ENCODE measurements at regions not wholly inside any gene's neighbourhood (a gene's known extent, or its start where the extent isn't known, plus 50 kb on each side); places are given as distances from the start of the nearest gene placed in this dataset.

DNA sequence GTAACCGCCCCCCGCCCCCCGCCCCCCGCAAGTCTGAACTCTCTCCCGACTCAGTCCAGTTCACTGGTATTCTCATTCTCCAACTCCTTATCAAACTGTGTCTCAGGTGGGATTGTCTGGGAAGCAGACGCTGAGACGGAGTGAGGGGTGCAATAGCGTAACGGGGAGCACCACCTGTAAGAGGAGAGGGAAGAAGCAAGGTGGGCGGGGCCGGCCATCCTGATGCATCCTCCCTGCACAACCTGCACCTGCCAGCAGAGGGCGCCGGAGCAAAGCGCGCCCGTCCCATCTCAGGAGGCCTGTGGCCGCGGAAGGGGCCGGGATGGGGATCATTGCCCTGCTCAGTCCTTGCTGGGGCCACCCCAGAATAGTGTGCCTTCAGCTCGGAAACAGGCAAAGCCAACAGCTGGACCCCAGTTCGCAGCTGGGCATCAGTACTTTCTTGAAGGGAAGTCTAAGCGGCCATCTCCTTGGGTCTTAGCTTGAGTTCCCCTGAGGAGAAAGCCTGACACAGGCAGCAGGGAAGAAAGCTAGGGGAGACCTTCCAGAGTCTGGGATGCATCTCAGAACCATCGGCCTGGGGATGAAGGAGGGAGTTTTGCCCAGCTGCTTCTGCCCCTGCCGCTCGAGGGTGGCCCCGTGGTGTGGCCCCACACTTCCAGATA is 208.0 kb downstream of the TFCP2L1 start:
- peak; percentile 72 for DNase-seq (ENCODE audit: low spot score)

DNA sequence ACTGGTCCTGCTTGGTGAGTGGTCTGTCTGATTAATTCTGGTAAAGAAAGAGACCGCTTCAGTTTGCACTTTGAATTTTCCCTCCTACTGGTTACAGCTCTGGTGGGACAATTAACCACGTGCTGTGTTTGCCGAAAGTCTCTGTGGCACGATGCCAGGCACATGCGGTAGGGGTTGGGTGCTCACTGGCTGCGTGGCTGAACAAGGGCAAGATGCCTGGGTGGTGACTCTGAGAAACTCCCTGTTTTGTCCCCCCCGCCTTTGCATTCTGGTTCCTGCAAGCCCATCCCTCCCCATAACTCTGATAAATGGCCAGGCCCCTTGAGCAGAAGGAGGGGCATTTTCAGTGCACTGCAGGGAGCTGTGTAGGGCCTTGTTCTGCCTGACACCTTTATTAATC is 206.1 kb downstream of the TFCP2L1 start:
- DNase-seq (ENCODE audit: low spot score), result no peak

DNA sequence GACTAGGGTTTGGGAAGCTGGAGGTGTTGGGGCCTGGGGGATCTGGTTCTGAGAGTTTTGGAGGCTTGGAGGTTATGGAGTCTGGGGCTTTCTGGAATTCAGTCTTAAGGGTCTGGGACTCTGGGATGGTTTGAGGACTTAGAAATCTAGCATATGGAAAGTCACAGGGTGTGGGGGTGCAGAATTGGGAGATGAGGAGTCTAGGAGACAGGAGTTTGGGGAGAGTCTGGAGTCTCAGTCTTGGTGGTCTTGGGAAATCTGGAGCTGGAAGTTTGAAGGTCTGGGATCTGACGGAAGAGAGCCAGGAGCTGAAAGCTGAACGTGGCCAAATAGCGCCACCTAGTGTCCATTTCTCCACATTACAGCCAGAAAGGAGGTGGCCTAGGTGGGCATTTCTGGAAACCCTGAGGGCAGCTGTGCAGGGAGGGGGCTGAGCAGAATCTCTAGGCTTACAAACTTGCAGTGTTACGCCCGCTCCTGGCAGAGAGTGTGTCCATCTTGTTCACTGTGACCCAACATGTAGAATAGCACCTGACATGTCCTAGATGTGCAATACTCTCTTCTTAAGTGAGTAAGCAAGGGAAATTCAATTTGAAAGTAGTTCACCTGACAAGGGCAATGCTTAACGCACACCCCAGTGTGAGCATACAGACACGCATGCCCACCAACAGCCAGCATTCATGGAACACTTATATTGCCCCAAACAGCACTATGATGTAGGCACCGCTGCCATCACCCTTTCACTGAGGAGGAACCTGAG is 204.8 kb downstream of the TFCP2L1 start:
- peak; percentile 49 for DNase-seq (ENCODE audit: low spot score)

DNA sequence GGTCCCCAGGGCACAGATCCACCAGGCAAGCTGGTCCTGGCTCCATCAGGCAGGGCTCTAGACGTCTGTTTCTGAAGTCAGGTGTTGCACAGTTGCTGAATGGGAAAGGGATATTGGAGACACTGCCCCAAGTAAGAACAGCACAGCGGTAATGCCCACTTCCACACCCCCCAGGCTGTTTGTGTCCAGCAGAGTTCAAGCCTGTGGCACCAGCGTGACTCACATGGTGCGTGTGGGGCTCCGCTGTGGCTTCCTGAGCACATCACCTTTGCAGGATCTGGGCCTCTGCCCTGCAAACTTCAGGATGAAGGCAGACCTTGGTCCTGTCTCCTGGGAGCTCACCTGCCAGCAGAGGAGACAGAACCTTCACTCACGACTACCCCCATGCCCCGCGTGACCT is 203.3 kb downstream of the TFCP2L1 start:
- DNase-seq (ENCODE audit: low spot score), result no peak

DNA sequence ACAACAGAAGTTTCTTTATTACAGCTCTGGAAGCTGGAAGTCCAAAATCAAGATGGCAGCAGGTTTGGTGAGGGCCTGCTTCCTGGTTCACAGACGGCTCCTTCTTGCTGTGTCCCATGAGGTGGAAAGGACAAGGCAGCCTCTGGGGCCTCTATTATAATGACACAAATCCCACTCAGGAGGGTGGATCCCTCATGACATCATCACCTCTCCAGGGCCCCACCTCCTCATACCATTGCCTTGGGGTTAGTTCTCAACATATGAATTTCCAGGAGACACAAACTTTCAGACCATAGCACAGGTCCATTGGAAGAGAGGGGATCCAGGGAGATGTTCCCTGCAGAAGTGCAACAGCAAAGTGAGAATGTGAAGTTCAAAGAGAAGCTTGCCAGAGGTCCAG is 202.8 kb downstream of the TFCP2L1 start:
- DNase-seq (ENCODE audit: low spot score), result no peak

DNA sequence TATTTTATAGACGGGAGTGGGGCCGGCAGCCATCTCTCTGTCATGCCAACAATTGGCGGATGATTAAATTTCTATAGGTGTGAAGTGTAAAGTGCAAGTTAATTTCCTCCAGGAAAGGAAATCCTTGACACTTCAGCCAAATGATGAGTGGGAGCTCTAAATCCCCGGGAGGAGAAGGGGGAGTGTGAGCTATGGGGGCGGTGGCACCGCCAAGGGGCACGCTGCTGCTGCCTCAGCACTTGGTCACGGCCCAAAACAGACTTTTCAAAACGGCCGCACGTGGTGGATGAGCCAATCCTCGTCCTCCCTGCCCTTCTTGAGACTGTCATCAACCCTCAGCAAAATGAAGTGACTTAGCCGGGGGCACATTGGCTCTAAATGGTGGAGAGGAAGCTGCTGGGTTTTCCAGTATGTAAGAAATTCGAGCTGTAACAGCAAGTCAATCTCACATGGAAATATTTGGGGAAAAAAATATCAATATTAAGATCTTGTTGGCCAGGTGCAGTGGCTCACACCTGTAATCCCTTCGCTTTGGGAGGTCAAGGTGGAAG is 200.8 kb downstream of the TFCP2L1 start:
- DNase-seq (ENCODE audit: low spot score), result no peak

DNA sequence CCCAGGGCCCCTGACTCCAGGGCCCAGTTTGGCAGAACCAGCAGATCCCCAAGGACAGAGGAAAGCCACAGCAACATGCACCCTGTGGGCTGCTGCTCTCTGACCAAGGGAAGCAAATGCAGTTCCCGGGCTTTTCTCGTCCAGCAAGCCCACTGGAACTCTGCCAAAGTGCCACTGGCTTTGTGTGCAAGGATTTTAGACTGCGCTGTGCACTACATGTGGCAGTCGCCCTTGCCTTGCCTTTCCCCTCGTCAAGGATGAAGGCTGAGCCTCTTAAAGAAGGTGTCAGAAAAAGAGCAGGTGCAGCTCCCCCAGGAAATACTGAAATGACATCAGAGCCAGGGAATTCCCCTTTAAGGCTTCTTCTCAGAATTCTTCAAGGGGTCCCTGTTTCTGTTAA is 199.2 kb downstream of the TFCP2L1 start:
- no peak for DNase-seq (ENCODE audit: low spot score)

DNA sequence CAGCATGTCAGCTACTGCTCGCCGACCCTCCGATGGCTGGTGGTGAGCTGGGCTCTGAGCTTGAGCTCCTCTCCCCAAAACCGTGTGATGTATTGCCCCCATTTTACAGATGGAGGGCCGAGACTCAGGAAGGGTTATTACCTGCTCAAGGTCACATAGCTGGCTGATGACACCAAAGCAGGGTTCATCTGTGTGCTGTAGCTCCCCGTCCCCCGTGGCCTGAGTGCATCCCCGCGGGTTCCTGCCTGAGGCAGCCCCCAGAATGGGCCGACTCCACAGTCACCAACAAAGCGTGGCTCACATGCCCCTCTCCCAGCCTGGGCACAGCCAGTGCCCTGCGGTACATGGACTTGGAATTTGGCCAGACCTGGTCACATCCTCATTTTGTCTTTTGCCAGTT is 198.6 kb downstream of the TFCP2L1 start:
- no peak for DNase-seq (ENCODE audit: low spot score)

DNA sequence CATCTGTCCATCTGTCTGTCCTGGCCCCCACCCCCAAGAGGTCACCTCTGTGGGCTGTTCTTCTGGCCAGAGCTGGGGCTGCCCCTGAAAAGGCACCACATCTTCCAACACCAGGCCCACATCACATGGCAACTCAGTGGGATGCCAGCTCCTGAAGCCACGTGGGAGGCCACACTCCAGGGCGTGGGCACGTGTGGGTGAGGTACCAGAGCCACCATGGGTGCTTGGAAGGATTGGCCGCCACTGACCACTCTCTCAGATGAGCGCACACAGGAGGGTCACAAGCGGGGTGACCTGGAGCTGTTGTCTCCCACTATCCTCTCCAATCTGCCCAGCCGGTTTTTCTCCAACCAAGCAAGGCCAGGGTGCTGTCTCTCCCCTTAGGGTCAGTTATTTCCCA is 197.9 kb downstream of the TFCP2L1 start:
- no peak for DNase-seq (ENCODE audit: low spot score)

DNA sequence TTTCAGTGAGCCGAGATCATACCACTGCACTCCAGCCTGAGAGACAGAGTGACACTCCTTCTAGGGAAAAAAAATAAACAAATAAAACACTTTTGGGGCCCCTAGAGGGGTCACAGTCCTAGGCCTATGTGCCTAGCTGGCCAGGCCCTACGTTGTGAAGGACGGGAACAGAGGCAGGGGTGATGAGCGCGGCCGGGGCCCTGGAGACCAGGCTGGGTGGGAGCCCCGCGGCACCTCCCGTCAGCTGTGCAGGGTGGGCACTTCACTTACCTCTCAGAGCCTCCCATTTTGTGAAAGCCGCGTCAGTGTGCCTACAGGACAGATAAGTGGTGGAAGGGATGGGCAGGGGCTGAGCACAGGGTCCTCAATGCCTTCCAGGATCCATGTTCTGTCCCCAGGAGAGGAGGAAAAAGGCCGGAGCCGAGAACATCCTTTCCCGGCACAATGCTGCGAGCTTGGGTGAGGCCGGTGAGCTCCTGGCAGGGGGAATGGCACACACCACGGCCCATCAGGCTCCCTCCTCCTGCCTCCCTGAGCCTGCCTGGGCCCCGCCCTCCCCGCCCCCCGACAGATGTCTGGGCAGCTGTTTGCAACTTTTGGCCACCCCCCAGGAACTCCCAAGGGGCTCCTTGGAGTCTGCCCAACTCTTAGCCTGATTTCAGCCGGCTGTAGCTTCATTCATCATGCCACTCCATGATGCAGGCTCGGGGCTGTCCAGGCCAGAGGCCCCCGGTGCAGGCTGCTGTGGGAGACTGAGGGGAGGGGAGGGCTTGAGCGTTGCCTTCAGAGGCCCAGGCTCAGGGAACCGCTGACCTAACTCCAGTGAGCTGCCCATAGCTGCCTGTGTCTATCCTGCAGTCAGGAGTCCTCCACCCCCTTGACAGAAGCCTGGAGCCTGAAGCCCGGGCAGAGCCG is 196.5 kb downstream of the TFCP2L1 start:
- DNase-seq (ENCODE audit: low spot score), result no peak

DNA sequence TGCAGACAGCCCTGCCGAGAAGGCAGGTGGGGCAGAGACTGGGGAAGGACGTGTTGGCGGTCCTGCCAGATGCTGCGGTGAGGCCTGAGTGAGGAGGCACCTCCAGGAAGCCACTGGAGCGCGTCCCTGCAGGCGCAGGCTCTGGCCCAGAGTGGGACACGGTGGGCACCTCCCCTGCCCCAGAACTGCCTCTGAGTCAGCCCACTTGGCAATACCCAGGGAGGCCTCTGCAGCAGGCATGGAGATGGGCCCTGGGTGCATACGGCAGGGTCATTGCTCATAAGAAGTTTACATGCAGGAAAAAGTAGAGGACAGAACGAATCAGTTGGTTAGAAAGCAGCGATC is 195.9 kb downstream of the TFCP2L1 start:
- no peak for DNase-seq (ENCODE audit: low spot score)

DNA sequence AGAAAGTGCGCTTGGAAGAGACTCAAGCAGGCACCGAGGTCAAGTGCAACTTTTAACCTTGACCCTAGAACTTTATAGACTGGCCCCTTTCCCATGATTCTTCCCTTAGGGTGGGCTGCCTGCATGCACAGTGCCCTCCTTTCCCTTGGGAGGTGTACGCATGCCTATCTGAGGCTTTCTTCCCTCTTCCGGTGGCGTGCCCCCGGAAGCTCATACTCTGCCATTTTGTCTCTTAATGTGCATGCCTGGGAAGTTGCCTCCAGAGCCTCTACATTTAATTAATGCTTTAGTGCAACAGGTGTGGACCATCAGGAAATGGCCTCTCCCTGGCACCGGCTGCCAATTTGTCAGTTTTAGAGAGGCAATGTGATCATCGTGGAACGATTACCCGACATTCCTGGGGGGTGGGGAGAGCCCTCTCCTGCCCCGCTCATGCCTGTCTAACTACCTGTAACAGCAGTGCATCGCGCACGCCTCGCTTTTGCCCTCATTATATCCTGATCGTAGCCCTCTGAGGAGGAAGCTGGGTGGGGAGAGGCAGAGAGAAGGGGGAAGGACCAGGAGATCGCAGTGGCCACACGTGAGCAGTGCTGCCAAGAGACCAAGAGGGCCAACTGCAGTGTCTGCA is 194.8 kb downstream of the TFCP2L1 start:
- DNase-seq (ENCODE audit: low spot score), result no peak

DNA sequence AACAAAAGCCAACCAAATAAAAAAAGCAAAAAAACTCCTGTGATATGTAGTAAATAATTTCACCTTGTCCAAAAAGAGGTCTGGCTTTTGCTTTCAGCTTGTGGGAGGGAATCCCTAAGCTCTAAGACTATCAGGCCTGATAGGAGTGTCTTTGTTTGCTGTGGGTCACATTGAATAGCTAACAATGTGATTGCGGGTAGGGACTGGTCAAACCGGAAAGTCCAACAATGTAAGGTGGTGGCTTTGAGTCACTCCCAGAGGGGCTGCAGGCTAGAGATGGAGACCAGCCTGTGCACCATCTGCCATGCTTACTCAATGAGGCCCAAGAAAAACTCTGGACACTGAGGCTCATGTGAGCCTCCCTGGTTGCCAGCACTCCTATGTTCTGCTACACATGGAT is 192.9 kb downstream of the TFCP2L1 start:
- no peak for DNase-seq (ENCODE audit: low spot score)

DNA sequence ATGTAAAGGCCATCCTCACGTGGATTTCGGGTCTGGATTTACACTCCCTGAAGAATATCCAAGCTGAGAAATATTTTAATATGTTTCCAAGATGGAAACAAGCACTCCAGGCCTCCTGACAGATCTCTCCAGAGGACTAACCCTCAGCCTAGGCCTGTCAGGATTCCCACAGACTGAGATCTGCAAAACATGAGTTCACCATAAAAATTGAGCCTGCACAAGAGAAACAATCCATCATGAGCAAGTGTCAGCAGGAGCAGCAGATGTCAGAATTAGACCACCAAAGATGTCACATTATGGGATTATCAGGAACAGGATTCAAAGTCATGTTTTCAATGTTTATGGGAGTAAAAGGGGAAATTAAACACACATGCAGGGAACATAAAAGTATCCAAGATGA is 191.3 kb downstream of the TFCP2L1 start:
- DNase-seq (ENCODE audit: low spot score), result no peak

DNA sequence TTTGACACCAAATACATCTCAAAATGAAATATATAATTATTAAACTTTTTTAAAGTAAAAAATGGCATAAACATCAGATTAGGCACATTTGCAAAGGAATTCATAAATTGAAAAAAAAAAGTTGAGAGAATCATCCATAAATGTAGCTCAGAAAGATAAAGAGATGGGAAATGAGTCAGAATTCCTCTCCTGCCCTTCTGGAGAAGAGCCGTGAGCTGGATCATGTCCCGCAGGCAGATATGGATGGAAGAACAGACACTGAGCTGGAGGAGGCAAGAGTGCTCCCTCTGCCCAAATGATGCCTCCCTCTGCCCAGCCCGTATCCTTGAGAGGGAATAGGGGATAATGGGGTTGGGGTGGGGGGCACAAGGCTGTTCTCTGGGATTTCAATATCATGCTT is 190.9 kb downstream of the TFCP2L1 start:
- no peak for DNase-seq (ENCODE audit: low spot score)

DNA sequence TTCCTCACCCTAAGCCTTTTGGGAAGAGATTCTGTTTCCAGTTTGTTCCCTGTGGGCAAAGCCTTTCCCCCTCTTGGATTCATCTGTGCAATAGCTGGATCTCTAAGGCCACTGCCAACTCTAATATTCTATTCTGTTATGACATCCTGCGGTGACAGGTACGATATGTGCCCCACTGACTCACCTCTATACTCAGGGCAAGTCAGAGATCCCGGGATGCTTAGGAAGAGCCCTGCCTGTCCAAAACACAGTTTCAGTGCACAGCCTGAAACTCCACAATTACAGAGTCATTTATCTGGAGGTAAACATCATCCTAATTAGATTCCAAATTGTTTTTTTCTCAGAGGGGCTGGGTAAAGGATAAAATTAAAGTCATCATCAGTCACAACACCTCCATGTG is 190.2 kb downstream of the TFCP2L1 start:
- DNase-seq (ENCODE audit: low spot score), result no peak

DNA sequence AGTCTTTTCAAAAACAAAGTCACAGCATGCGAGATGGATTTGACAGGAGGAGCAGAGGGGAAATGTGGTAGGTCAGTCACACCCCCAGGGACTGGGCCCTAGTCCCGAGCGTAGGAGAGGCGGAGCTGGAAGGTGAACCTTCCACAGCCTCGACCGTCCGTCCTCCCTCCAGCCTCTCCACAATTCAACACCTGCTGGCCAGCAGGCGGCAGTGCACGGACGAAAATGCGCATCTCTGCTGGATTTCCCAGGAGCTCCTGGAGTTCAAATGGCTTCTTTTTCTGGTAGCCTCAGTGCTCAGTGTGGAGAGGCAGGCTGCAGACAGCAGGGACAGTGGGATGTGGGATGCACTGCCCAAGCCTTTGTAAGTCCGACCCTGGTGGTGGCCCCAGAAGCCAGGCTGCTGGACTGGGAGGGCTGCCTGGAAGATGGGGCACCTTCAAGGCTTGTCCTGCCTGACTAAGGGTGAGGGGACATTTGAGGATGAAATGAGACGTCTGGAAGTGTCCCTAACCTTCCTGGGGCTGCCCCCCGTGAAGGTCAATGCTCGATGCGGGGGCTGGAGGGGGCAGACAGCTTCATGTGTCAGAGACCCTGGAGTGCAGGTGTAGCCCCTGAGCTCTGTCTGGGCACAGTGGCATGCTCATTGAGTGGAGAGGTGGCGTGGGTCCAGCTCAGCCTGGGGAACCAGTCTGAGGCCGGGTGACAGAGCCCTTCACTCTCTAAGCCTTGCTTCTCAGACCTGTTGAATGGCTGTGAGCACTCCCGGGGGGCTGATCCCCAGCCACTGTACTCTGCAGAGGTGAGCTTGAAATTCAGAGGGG is 189.5 kb downstream of the TFCP2L1 start:
- DNase-seq (ENCODE audit: low spot score), result no peak

DNA sequence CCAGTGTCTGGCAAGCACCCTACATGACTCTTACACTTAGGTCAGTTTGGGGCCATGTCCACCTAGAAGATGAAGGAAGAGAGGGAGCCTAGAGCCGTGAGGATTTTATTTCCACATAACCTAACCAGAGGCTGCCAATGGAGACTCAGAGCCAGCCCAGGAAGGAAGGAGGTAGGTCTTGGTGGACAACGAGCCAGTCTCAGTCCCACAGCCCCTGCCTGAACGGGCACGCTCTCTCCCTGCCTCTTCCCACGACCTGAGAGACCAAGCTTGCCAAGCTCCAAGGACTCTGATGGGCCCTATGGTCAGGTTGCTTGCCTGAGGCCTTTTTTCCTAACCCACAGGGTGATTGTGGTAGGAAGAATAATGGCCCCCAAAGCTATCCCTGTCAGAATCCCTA is 188.4 kb downstream of the TFCP2L1 start:
- no peak for DNase-seq (ENCODE audit: low spot score)

DNA sequence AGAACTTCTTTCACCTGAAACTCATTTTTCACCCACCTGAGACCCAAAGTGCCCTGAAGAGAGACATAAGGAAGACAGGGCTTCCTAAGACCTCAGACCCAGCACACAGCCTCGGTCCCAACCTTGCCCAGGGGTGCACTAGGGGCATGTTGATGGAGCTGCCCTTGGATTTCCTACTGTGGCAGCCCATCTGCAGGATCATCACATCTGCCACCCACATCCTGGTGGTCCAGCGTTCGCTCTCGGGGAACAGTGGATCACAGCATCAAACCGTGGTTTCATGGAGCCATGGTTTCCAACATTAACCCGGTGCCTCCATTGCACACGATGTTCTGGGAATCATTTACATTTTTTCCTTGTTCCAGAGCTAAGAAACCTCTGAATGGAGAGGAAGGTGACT is 186.4 kb downstream of the TFCP2L1 start:
- DNase-seq (ENCODE audit: low spot score), result no peak

DNA sequence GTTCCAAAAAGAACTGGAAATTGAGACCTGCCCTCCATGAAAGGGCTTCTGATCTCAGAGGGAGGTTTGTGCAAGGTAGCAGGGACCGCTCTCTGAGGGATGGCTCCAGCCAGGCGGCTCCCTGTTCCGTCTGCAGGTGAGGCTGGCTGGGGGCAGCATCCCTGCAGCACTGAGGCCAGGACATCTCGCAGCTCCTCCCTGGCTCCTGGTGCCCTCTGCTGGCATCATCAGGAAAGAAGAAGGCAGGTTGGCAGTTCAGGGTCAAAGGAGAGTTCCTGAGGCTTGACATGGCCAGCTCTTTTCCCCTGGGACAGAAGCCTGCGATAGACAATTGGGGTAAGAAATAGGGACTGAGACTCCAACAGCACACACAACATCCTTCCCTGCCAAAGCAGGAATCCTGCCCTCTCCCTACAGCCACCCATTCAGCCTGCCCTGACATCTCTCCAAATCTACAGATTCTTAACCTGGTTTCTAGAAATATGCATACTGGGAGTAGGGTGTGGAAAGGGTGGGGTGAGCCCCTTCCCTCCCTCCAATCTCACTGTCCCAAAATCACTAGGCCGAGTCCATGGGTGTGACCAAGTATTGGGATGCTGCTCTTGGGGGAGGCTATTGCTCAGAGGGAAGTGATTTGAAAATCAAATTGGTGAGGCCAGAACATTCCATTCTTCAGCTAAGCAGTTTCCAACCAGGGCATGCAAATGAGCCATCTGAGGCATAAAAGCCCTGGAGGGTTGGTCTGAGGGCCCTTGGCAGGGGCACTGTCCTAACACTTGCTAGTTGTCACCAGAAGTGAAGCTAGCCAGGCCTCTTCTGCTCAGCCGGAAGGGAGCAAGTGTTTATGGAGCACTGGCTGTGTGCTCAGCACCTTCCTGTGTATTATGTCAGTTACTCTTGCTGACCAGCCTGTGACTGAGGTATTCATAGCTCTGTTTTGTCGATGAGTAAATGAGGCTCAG is 185.4 kb downstream of the TFCP2L1 start:
- DNase-seq (ENCODE audit: low spot score), result peak; percentile 2
